ENCODE measurements at regions not wholly inside any gene's neighbourhood (a gene's known extent, or its start where the extent isn't known, plus 50 kb on each side); places are given as distances from the start of the nearest gene placed in this dataset.
"Not testable (repeated sequence)": the region's sequence is repeated elsewhere in the genome, so short reads cannot be mapped to it uniquely, and the experiment has no call there.

- no peak for DNase-seq
Measured at GRCh38 chr5:126677121-126677520, 76.4 kb downstream of the PHAX start.

- DNase-seq, result no peak
Measured at GRCh38 chr5:126680191-126680817, 79.6 kb downstream of the PHAX start.

GRCh38 chr5:126681314-126681713 is 80.6 kb downstream of the PHAX start:
- DNase-seq, result not testable (repeated sequence)

- DNase-seq, result no peak
Measured at GRCh38 chr5:126681970-126682369, 81.2 kb downstream of the PHAX start.

GRCh38 chr5:126682856-126683255 is 82.1 kb downstream of the PHAX start:
- DNase-seq, result no peak

GRCh38 chr5:126683912-126684311 is 83.2 kb downstream of the PHAX start:
- no peak for DNase-seq

GRCh38 chr5:126684656-126685442 is 84.1 kb downstream of the PHAX start:
- DNase-seq, result peak; percentile 18

GRCh38 chr5:126686451-126687126 is 85.8 kb downstream of the PHAX start:
- no peak for DNase-seq

- DNase-seq, result no peak
Measured at GRCh38 chr5:126692971-126693370, 84.0 kb upstream of the LMNB1 start.

GRCh38 chr5:126693806-126694205 is 83.1 kb upstream of the LMNB1 start:
- no peak for DNase-seq

GRCh38 chr5:126694403-126694802 is 82.5 kb upstream of the LMNB1 start:
- DNase-seq, result no peak

- DNase-seq, result no peak
Measured at GRCh38 chr5:126695091-126695490, 81.8 kb upstream of the LMNB1 start.

GRCh38 chr5:126707080-126707479 is 69.9 kb upstream of the LMNB1 start:
- no peak for DNase-seq

GRCh38 chr5:126715765-126716164 is 61.2 kb upstream of the LMNB1 start:
- no peak for DNase-seq

- no peak for DNase-seq
Measured at GRCh38 chr5:126716861-126717260, 60.1 kb upstream of the LMNB1 start.

- no peak for DNase-seq
Measured at GRCh38 chr5:126718236-126718868, 58.6 kb upstream of the LMNB1 start.

GRCh38 chr5:126720369-126720768 is 56.6 kb upstream of the LMNB1 start:
- DNase-seq, result no peak

GRCh38 chr5:126723643-126724042 is 53.3 kb upstream of the LMNB1 start:
- DNase-seq, result no peak
